Tibial artery (tissue), 4 donors: ENCODE measurements at regions not wholly inside any gene's neighbourhood (a gene's known extent, or its start where the extent isn't known, plus 50 kb on each side); places are given as distances from the start of the nearest gene placed in this dataset.

Experiments used
- DNase-seq, 2 donors: peaks; one replicate each; pipeline ENCODE4 v3.0.0-alpha.2; 2019
- H3K27ac ChIP-seq, 2 donors: fragments of 200-600 bp; sonication (generic) in 1 of 2; 1 replicate in 1 of 2; 2 replicates in 1 of 2; pipeline ENCODE4 v1.5.1; 2018 to 2019; ENCODE audit warnings: mild to moderate bottlenecking in 1 of 2
- H3K27me3 ChIP-seq, 2 donors: fragments of 200-600 bp; sonication (generic) in 1 of 2; one replicate each; pipeline versions ENCODE4 v1.5.1 to v1.6.0; 2016 to 2019
- H3K36me3 ChIP-seq, 3 donors: fragments of 200-600 bp; sonication (generic) in 2 of 3; one replicate each; pipeline ENCODE4 v1.5.1; 2016 to 2019; ENCODE audit warnings: mild to moderate bottlenecking in 2 of 3
- H3K4me1 ChIP-seq, 4 donors: fragments of 200-600 bp; sonication (generic) in 2 of 4; 1 replicate in 3 of 4; 2 replicates in 1 of 4; pipeline ENCODE4 v1.5.1; 2016 to 2019
- H3K4me3 ChIP-seq, 2 donors: fragments of 200-600 bp; sonication (generic) in 1 of 2; 1 replicate in 1 of 2; 2 replicates in 1 of 2; pipeline ENCODE4 v1.5.1; 2018 to 2019; ENCODE audit warnings: mild to moderate bottlenecking in 2 of 2
- H3K9me3 ChIP-seq, 3 donors: fragments of 200-600 bp; sonication (generic) in 1 of 3; one replicate each; pipeline ENCODE4 v1.5.1; 2016 to 2019
- intact Hi-C: fragments of 100-400 bp; cut with DNase I; formaldehyde crosslinking; loops from one replicate; pipeline ENCODE4 v1.15.0; 2023; ENCODE audit warnings: low total_unique reads
- TF ChIP-seq, protein P1 (sequence below), 2 experiments: fragments of 200-600 bp in 1 of 2; fragments of 450-650 bp in 1 of 2; IDR thresholded peaks; one replicate each; pipeline ENCODE4 v1.5.1; 2017 to 2019; ENCODE audit warnings: antibody characterized with exemption in 2 of 2, mild to moderate bottlenecking in 1 of 2, moderate library complexity in 1 of 2

DNA sequence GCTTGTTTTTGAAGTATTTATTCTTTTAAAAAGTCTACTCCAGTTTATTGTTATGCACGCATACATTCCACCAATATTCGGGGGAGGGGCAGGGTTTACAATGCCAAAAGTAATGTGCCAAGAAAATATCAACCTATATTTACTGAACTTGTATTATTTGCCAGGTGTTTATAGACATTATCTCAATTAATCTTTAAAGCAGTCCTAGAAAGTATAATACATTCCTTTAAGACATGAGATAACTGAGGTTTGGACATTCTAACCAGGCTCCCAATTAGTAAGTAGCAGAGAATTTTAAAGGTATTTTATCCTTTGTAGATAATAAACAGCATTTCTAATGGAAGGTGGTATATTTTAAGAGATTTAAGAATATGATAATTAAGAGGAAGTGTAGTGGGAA is 124.5 kb upstream of the LRIG3 start:
- intact Hi-C loops = no loop called here
- no peak overlapping the region for H3K27ac ChIP-seq

DNA sequence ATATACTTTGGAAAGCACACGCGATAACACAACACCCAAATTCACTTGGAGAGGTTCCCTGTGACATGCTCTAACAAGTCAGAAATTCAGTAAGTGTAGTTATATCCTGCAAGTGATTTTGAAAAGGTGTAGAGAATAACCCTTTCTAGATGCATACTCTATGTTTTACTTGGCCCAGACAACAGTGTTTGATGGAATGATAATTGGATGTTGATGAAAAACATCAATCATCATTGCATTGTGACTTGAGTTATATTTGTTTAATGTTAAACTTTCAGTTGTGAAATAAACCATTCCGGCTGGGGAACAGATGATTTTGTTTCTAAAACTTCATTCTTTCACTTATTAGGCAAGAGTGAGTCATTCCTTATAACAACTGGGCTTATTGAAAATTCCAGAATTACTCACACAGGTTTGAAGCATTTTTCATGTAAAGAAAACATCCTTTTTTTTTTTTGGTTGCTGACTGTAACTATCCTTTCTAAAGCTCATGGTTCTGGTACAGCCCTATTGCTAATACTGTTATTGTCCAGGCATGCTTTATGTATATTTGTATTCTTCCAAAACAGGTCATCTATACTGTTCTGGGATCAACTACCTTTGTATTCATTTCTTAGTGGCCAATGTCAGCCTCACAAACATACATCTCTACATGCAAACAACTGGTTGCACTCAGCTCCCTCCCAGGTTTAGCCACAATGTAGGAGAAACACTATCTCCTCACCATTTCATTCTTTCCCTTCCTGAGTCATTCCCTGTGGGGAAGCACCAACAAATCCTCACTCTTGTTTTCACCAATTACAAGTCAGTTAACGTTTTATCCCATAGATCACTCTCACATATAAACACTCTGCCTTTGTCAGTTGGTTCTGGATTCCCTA is 121.2 kb upstream of the LRIG3 start:
- TF ChIP-seq, protein P1, sequence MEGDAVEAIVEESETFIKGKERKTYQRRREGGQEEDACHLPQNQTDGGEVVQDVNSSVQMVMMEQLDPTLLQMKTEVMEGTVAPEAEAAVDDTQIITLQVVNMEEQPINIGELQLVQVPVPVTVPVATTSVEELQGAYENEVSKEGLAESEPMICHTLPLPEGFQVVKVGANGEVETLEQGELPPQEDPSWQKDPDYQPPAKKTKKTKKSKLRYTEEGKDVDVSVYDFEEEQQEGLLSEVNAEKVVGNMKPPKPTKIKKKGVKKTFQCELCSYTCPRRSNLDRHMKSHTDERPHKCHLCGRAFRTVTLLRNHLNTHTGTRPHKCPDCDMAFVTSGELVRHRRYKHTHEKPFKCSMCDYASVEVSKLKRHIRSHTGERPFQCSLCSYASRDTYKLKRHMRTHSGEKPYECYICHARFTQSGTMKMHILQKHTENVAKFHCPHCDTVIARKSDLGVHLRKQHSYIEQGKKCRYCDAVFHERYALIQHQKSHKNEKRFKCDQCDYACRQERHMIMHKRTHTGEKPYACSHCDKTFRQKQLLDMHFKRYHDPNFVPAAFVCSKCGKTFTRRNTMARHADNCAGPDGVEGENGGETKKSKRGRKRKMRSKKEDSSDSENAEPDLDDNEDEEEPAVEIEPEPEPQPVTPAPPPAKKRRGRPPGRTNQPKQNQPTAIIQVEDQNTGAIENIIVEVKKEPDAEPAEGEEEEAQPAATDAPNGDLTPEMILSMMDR (IDR thresholded peaks at IDR 0.05) = no peak
- Histone ChIP-seq H3K27me3 (no peaks in the 10 kb centered on the region), H3K36me3 (no peaks in the 10 kb centered on the region), H3K4me1 (peaks cover 0 to 19% (median 7%) of the 10 kb centered on the region in 4 donors), H3K4me3 (no peak overlapping the region), H3K9me3 (no peaks in the 10 kb centered on the region), H3K27ac (peak overlapping the region; percentile 29 to 60)
- intact Hi-C loops = no loop called here
- no peak for DNase-seq

More for the DNA sequence above, 124.5 kb upstream of the LRIG3 start:
- Histone ChIP-seq H3K4me3 (no peak overlapping the region), H3K36me3 (no peaks in the 10 kb centered on the region), H3K9me3 (no peaks in the 10 kb centered on the region), H3K4me1 (peaks cover 0 to 19% (median 7%) of the 10 kb centered on the region in 4 donors), H3K27me3 (no peaks in the 10 kb centered on the region)
- TF ChIP-seq, protein P1 (IDR thresholded peaks at IDR 0.05) = no peak
- no peak for DNase-seq

DNA sequence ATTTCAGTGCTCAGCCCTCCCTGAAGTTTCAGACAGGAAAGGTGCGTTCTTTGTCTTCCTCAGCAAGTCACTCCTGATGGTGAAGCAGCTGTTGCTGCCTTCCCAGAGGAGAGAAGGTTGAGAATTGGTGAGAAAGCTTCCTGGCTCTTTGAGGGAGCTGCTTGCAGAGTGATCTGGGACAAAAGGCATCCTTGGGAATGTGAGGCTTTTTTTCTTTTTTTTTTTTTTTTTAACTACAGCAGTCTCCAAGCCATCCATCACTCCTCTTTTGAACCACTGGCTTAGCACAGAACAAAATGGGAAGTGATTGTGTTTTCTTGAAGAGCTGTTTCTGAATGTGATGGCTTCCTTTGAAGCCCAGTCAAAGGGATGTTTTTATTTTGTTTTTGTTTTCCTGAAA is 120.4 kb upstream of the LRIG3 start:
- H3K9me3 ChIP-seq = no peaks in the 10 kb centered on the region
- no peaks in the 10 kb centered on the region for H3K36me3 ChIP-seq
- DNase-seq = no peak
- H3K4me1 ChIP-seq = peaks cover 0 to 19% (median 7%) of the 10 kb centered on the region in 4 donors
- TF ChIP-seq, protein P1 (IDR thresholded peaks at IDR 0.05) = no peak
- no peak overlapping the region for H3K4me3 ChIP-seq
- H3K27me3 ChIP-seq = no peaks in the 10 kb centered on the region
- intact Hi-C loops = no loop called here
- peak overlapping the region; percentile 29 to 60 for H3K27ac ChIP-seq

DNA sequence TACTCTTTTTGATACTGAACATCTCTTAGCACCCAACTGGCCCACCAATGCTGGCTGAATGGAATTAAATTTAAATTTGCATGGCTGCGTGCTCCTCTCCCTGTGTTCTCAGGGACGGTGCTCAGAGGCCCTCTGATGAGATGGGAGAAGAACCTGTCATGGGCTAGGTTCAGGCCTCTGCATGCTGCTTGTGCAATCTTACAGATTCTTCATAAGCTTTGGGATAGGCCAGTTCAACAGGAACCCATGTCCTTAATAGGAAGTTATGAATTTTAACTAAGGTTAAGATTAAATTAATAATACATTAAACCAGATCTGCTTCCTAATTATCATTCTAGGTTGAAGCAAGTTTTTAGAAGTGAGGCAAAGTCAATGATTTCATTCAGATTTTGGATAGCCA is 119.7 kb upstream of the LRIG3 start:
- Histone ChIP-seq H3K4me3 (no peak overlapping the region), H3K36me3 (no peaks in the 10 kb centered on the region), H3K27me3 (no peaks in the 10 kb centered on the region), H3K4me1 (peaks cover 0 to 19% (median 7%) of the 10 kb centered on the region in 4 donors), H3K9me3 (no peaks in the 10 kb centered on the region), H3K27ac (peak overlapping the region in 1 of 2 donors; percentile 29)
- TF ChIP-seq, protein P1 (IDR thresholded peaks at IDR 0.05) = no peak
- no peak for DNase-seq
- intact Hi-C loops = no loop called here

DNA sequence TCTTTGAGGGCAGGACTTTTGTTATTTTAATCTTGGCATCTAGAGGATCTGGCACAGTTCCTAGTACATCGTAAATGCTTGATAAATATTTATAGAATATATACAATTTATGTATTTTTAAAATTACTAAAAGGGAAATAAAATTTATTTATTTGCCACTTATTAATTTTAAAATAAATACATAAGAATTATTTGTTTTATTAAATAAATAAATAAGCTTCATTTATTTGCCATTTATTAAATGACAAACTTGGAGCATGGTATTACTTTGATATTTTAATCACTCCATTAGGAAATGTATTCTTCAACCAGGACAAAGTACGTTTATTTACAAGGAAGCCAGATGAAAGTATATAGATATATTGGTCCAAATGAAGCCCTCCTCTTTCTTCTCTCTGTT is 118.7 kb upstream of the LRIG3 start:
- H3K4me1 ChIP-seq = peaks cover 0 to 19% (median 7%) of the 10 kb centered on the region in 4 donors
- H3K4me3 ChIP-seq = no peak overlapping the region
- H3K27ac ChIP-seq = no peak overlapping the region
- H3K9me3 ChIP-seq = no peaks in the 10 kb centered on the region
- DNase-seq = no peak
- no peaks in the 10 kb centered on the region for H3K36me3 ChIP-seq
- TF ChIP-seq, protein P1 (IDR thresholded peaks at IDR 0.05) = no peak
- H3K27me3 ChIP-seq = no peaks in the 10 kb centered on the region
- intact Hi-C loops = no loop called here
